OCI-LY1 (cell line): ENCODE measurements at regions not wholly inside any gene's neighbourhood (a gene's known extent, or its start where the extent isn't known, plus 50 kb on each side); places are given as distances from the start of the nearest gene placed in this dataset.

Experiments used
- H2AFZ ChIP-seq: fragments of 200-600 bp; sonication (generic), shearing (Covaris generic); 2 replicates; pipeline ENCODE4 v1.6.0; 2014; ENCODE audit warnings: antibody characterized with exemption, mild to moderate bottlenecking, low read length
- H3F3A ChIP-seq: fragments of 200-600 bp; sonication (generic), shearing (Covaris generic); 2 replicates; pipeline ENCODE4 v1.6.0; 2014; ENCODE audit warnings: mild to moderate bottlenecking, antibody characterized with exemption, low read length, moderate library complexity; ENCODE audit not compliant: insufficient read depth
- H3K27ac ChIP-seq: fragments of 200-600 bp; sonication (generic); 2 replicates; pipeline ENCODE4 v1.5.1; 2014; ENCODE audit warnings: low read length, mixed run types, mild to moderate bottlenecking, low read depth; ENCODE audit not compliant: poor library complexity, severe bottlenecking
- H3K27me3 ChIP-seq: fragments of 200-600 bp; sonication (generic); 2 replicates; pipeline ENCODE4 v1.6.0; 2014; ENCODE audit warnings: antibody characterized with exemption, mild to moderate bottlenecking, low read length, moderate library complexity; ENCODE audit not compliant: insufficient read depth
- H3K36me3 ChIP-seq: fragments of 200-600 bp; sonication (generic); 2 replicates; pipeline ENCODE4 v1.6.1; 2014; ENCODE audit warnings: mild to moderate bottlenecking, antibody characterized with exemption, low read length, moderate library complexity, mixed read lengths; ENCODE audit not compliant: insufficient read depth
- H3K4me1 ChIP-seq: fragments of 200-600 bp; sonication (generic); 2 replicates; pipeline ENCODE4 v1.5.1; 2014; ENCODE audit warnings: mild to moderate bottlenecking, low read length, moderate library complexity; ENCODE audit not compliant: insufficient read depth, severe bottlenecking
- H3K4me2 ChIP-seq: fragments of 200-600 bp; sonication (generic), shearing (Covaris generic); 2 replicates; pipeline ENCODE4 v1.6.1; 2014; ENCODE audit warnings: low read length
- H3K4me3 ChIP-seq: fragments of 200-600 bp; sonication (generic); 2 replicates; pipeline ENCODE4 v1.5.1; 2014; ENCODE audit warnings: low read length, low read depth, mild to moderate bottlenecking, mixed read lengths; ENCODE audit not compliant: poor library complexity, severe bottlenecking
- H3K79me2 ChIP-seq: fragments of 200-600 bp; shearing (Covaris generic); 2 replicates; pipeline ENCODE4 v1.6.1; 2016; ENCODE audit warnings: mixed run types, low read length, mixed read lengths; ENCODE audit not compliant: insufficient read depth
- H3K9ac ChIP-seq: fragments of 200-600 bp; sonication (generic), shearing (Covaris generic); 2 replicates; pipeline ENCODE4 v1.6.1; 2014; ENCODE audit warnings: mild to moderate bottlenecking, low read length, mixed read lengths
- H3K9me2 ChIP-seq: fragments of 200-600 bp; sonication (generic), shearing (Covaris generic); 2 replicates; pipeline ENCODE4 v1.6.1; 2014; ENCODE audit warnings: low read depth, mild to moderate bottlenecking, low read length, mixed read lengths
- H3K9me3 ChIP-seq: fragments of 200-600 bp; shearing (Covaris generic); 2 replicates; pipeline ENCODE4 v1.6.1; 2014; ENCODE audit warnings: low read length, mixed read lengths
- H4K20me1 ChIP-seq: fragments of 200-600 bp; sonication (generic), shearing (Covaris generic); 2 replicates; pipeline ENCODE4 v1.6.0; 2016; ENCODE audit warnings: mild to moderate bottlenecking, low read length; ENCODE audit not compliant: insufficient read depth
- CTCF ChIP-seq: fragments of 200-600 bp; sonication (generic), shearing (Covaris generic); IDR thresholded peaks from 2 replicates; pipeline ENCODE4 v1.5.1; 2017; ENCODE audit warnings: mild to moderate bottlenecking, antibody characterized with exemption, low read length, moderate library complexity, mixed read lengths
- EZH2 ChIP-seq: fragments of 200-600 bp; sonication (generic), shearing (Covaris generic); IDR thresholded peaks from 2 replicates; pipeline ENCODE4 v1.8.0; 2017; ENCODE audit warnings: borderline replicate concordance, mixed run types, mild to moderate bottlenecking, antibody characterized with exemption, low read length, moderate library complexity, mixed read lengths

GRCh38 chr3:177973241-177973840, 562.9 kb upstream of the KCNMB2 start:
- Histone ChIP-seq H3K9me3 (no peaks in the 10 kb centered on the region), H3K9me2 (no peaks in the 10 kb centered on the region), H3K4me3 (no peak overlapping the region), H3K9ac (no peak overlapping the region), H3K27me3 (no peaks in the 10 kb centered on the region), H3F3A (no peaks in the 10 kb centered on the region), H4K20me1 (no peaks in the 10 kb centered on the region), H3K4me1 (no peaks in the 10 kb centered on the region), H3K4me2 (no peak overlapping the region), H3K27ac (no peak overlapping the region), H3K79me2 (no peaks in the 10 kb centered on the region), H3K36me3 (no peaks in the 10 kb centered on the region), H2AFZ (no peak overlapping the region)
- no peak for TF ChIP-seq EZH2
- TF ChIP-seq CTCF = no peak

GRCh38 chr3:177976241-177976640, 560.0 kb upstream of the KCNMB2 start:
- no peaks in the 10 kb centered on the region for H3K27me3 ChIP-seq
- no peaks in the 10 kb centered on the region for H4K20me1 ChIP-seq
- no peak for TF ChIP-seq CTCF
- TF ChIP-seq EZH2 = no peak
- H3K9me3 ChIP-seq = no peaks in the 10 kb centered on the region
- H3K4me2 ChIP-seq = no peak overlapping the region
- H3K4me1 ChIP-seq = no peaks in the 10 kb centered on the region
- H3K79me2 ChIP-seq = no peaks in the 10 kb centered on the region
- H3K27ac ChIP-seq = no peak overlapping the region
- H3K9me2 ChIP-seq = no peaks in the 10 kb centered on the region
- no peak overlapping the region for H3K4me3 ChIP-seq
- no peak overlapping the region for H2AFZ ChIP-seq
- no peaks in the 10 kb centered on the region for H3F3A ChIP-seq
- no peak overlapping the region for H3K9ac ChIP-seq
- H3K36me3 ChIP-seq = no peaks in the 10 kb centered on the region

- H3K36me3 ChIP-seq = no peaks in the 10 kb centered on the region
- no peak overlapping the region for H3K4me2 ChIP-seq
- H3K9ac ChIP-seq = no peak overlapping the region
- no peaks in the 10 kb centered on the region for H3K9me3 ChIP-seq
- H4K20me1 ChIP-seq = no peaks in the 10 kb centered on the region
- no peak overlapping the region for H2AFZ ChIP-seq
- no peaks in the 10 kb centered on the region for H3K27me3 ChIP-seq
- no peaks in the 10 kb centered on the region for H3K9me2 ChIP-seq
- H3K79me2 ChIP-seq = no peaks in the 10 kb centered on the region
- no peaks in the 10 kb centered on the region for H3F3A ChIP-seq
- no peaks in the 10 kb centered on the region for H3K4me1 ChIP-seq
- H3K4me3 ChIP-seq = no peak overlapping the region
- TF ChIP-seq CTCF = no peak
- no peak for TF ChIP-seq EZH2
- no peak overlapping the region for H3K27ac ChIP-seq
These were observed 559.4 kb upstream of the KCNMB2 start for GRCh38 chr3:177976866-177977265.
